HepG2 (cell line): ENCODE measurements at regions not wholly inside any gene's neighbourhood (a gene's known extent, or its start where the extent isn't known, plus 50 kb on each side); places are given as distances from the start of the nearest gene placed in this dataset.

Source experiments
- FOXP1 ChIP-seq, 2 experiments: fragments of 450-650 bp in 1 of 2; IDR thresholded peaks; 2 replicates each; pipeline ENCODE4 v1.6.1; 2017 to 2018; ENCODE audit warnings: antibody characterized with exemption in 1 of 2
- POLR2AphosphoS5 ChIP-seq: IDR thresholded peaks from 2 replicates; pipeline ENCODE4 v1.6.1; 2012; ENCODE audit warnings: low read depth, low read length
- SMC3 ChIP-seq: IDR thresholded peaks from 2 replicates; pipeline ENCODE4 v1.6.1; 2011; ENCODE audit warnings: low read length, improper control_type of control experiment
- YY1 ChIP-seq: IDR thresholded peaks from 2 replicates; pipeline ENCODE4 v1.6.1; 2011; ENCODE audit warnings: low read length, low read depth, moderate library complexity, mild to moderate bottlenecking; ENCODE audit not compliant: insufficient read depth, insufficient replicate concordance
- TF ChIP-seq, protein P1 (sequence below), 2 experiments: IDR thresholded peaks; 2 replicates each; pipeline ENCODE4 v1.6.1; 2011 to 2012; ENCODE audit warnings: low read length in 2 of 2, borderline replicate concordance in 1 of 2, low read depth in 1 of 2, mild to moderate bottlenecking in 1 of 2, moderate library complexity in 1 of 2

- TF ChIP-seq SMC3 (no peak), POLR2AphosphoS5 (no peak), FOXP1 (IDR thresholded peaks at IDR 0.05) (no peak), FOXP1 (CRISPR knock-in tag; IDR thresholded peaks at IDR 0.05) (no peak), YY1 (no peak)
- TF ChIP-seq, protein P1, sequence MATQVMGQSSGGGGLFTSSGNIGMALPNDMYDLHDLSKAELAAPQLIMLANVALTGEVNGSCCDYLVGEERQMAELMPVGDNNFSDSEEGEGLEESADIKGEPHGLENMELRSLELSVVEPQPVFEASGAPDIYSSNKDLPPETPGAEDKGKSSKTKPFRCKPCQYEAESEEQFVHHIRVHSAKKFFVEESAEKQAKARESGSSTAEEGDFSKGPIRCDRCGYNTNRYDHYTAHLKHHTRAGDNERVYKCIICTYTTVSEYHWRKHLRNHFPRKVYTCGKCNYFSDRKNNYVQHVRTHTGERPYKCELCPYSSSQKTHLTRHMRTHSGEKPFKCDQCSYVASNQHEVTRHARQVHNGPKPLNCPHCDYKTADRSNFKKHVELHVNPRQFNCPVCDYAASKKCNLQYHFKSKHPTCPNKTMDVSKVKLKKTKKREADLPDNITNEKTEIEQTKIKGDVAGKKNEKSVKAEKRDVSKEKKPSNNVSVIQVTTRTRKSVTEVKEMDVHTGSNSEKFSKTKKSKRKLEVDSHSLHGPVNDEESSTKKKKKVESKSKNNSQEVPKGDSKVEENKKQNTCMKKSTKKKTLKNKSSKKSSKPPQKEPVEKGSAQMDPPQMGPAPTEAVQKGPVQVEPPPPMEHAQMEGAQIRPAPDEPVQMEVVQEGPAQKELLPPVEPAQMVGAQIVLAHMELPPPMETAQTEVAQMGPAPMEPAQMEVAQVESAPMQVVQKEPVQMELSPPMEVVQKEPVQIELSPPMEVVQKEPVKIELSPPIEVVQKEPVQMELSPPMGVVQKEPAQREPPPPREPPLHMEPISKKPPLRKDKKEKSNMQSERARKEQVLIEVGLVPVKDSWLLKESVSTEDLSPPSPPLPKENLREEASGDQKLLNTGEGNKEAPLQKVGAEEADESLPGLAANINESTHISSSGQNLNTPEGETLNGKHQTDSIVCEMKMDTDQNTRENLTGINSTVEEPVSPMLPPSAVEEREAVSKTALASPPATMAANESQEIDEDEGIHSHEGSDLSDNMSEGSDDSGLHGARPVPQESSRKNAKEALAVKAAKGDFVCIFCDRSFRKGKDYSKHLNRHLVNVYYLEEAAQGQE (IDR thresholded peaks at IDR 0.05; ENCODE audit: borderline replicate concordance in 1 of 2, low read depth in 1 of 2, low read length in 2 of 2): no peak
Observed at GRCh38 chr11:71114124-71114851, 138.1 kb downstream of the SHANK2 start.
